ENCODE measurements at regions not wholly inside any gene's neighbourhood (a gene's known extent, or its start where the extent isn't known, plus 50 kb on each side); places are given as distances from the start of the nearest gene placed in this dataset.

GRCh38 chr11:35893796-35894475 is 49.9 kb upstream of the LDLRAD3 start:
- Histone ChIP-seq H3K36me3 (ENCODE audit: control insufficient read depth in 2 of 2, extremely low read depth in 1 of 2, insufficient read depth in 2 of 2, low read length in 2 of 2) (no peaks in the 10 kb centered on the region), H3K4me1 (ENCODE audit: control insufficient read depth, extremely low read depth, insufficient read depth, low read length) (peaks cover 18% of the 10 kb centered on the region), H3K27ac (ENCODE audit: control insufficient read depth, insufficient read depth, low read length) (no peak overlapping the region), H3K27me3 (ENCODE audit: control insufficient read depth, extremely low read depth, insufficient read depth, low read length) (no peaks in the 10 kb centered on the region), H3K9me3 (ENCODE audit: control insufficient read depth, low read depth, low read length) (no peaks in the 10 kb centered on the region), H3K4me2 (ENCODE audit: control insufficient read depth, extremely low read depth, insufficient read depth, low read depth, low read length) (peak overlapping the region; percentile 58), H3K9me1 (ENCODE audit: control insufficient read depth, extremely low read depth, insufficient read depth, low read length) (no peaks in the 10 kb centered on the region), H3K79me2 (ENCODE audit: control insufficient read depth, insufficient read depth, low read length) (no peaks in the 10 kb centered on the region), H4K20me1 (ENCODE audit: control insufficient read depth, extremely low read depth, insufficient read depth, low read length) (no peaks in the 10 kb centered on the region), H3K9ac (ENCODE audit: control insufficient read depth, extremely low read depth, insufficient read depth, low read length) (no peak overlapping the region), H3K4me3 (ENCODE audit: control insufficient read depth in 2 of 3, extremely low read depth in 1 of 3, insufficient read depth in 2 of 3, low read depth in 1 of 3, low read length in 3 of 3) (no peak overlapping the region), H2AFZ (ENCODE audit: control insufficient read depth, low read length) (no peak overlapping the region)
- dilution Hi-C loops (cut with MboI; ENCODE audit: extremely low pct_ligation_motif_present, low sequenced_read_pairs), result no loop called here
- peak; percentile 99 for FAIRE-seq
- peak; percentile 100 for DNase-seq (ENCODE audit: low read depth, low spot score)
- TF ChIP-seq EZH2 (IDR thresholded peaks at IDR 0.05; ENCODE audit: low read length) (no peak), CTCF (optimal IDR thresholded peaks at IDR 0.05 in 1 of 3, IDR thresholded peaks at IDR 0.05 in 1 of 3, conservative IDR thresholded peaks at IDR 0.05 in 1 of 3; ENCODE audit: extremely low read depth in 1 of 3, insufficient read depth in 2 of 3, low read length in 3 of 3) (no peak)

All from keratinocyte (primary cell).